Aorta (tissue), 5 donors: ENCODE measurements at regions not wholly inside any gene's neighbourhood (a gene's known extent, or its start where the extent isn't known, plus 50 kb on each side); places are given as distances from the start of the nearest gene placed in this dataset.

Source experiments
- ATAC-seq: fragments of 200-7000 bp; cut with Tn5 transposase; one replicate; pipeline ENCODE4 v1.9.1; 2022; ENCODE audit warnings: moderate library complexity; ENCODE audit not compliant: low FRiP score
- DNase-seq, 2 donors: peaks; one replicate each; pipeline ENCODE4 v3.0.0-alpha.2; 2020
- H3K27ac ChIP-seq, 2 donors: one replicate each; pipeline ENCODE4 v1.5.1; 2013; ENCODE audit warnings: low read length in 2 of 2, mild to moderate bottlenecking in 2 of 2, moderate library complexity in 2 of 2, control low read depth in 1 of 2, inconsistent platforms in 1 of 2, low read depth in 1 of 2
- H3K27me3 ChIP-seq, 2 donors: one replicate each; pipeline ENCODE4 v1.6.1; 2013; ENCODE audit warnings: control low read depth in 1 of 2, low read length in 1 of 2, mild to moderate bottlenecking in 1 of 2, moderate library complexity in 1 of 2; ENCODE audit not compliant: insufficient read depth in 2 of 2, control insufficient read depth in 1 of 2
- H3K36me3 ChIP-seq, 2 donors: one replicate each; pipeline ENCODE4 v1.6.1; 2013; ENCODE audit warnings: control low read depth in 1 of 2, low read length in 1 of 2, mild to moderate bottlenecking in 1 of 2; ENCODE audit not compliant: insufficient read depth in 2 of 2, control insufficient read depth in 1 of 2
- H3K4me1 ChIP-seq, 2 donors: one replicate each; pipeline ENCODE4 v1.6.1; 2013; ENCODE audit warnings: low read length in 2 of 2, control low read depth in 1 of 2, mild to moderate bottlenecking in 1 of 2, moderate library complexity in 1 of 2; ENCODE audit not compliant: insufficient read depth in 2 of 2, control insufficient read depth in 1 of 2
- H3K4me3 ChIP-seq, 2 donors: one replicate each; pipeline ENCODE4 v1.5.1; 2013; ENCODE audit warnings: low read length in 2 of 2, control low read depth in 1 of 2, mild to moderate bottlenecking in 1 of 2
- H3K9me3 ChIP-seq: one replicate; pipeline ENCODE4 v1.6.1; 2013; ENCODE audit warnings: mild to moderate bottlenecking, low read length; ENCODE audit not compliant: control insufficient read depth
- WGBS, 2 donors: extraction: QIAGEN DNeasy Blood & Tissue Kit; methylation state at CpG; one replicate each; pipeline ENCODE4 v1.1.7; 2013; 5-methylcytosine and 5-hydroxymethylcytosine counted together
- intact Hi-C, 2 donors: fragments of 100-400 bp; cut with DNase I; formaldehyde crosslinking; loops; one replicate each; pipeline versions ENCODE4 v1.14.2 to v1.15.0; 2022
- donor health status: healthy with polysubstance abuse.
- donor health status: Bipolar disorder and iron deficiency.
- donor health status: DM: no; HTN: no; CAD: no.
- donor health status: DM: no; HTN: no; CAD: no.
- donor health status: DM: yes; HTN: yes; CAD: no.

GRCh38 chr10:10318856-10319255, 698.8 kb upstream of the CELF2 start:
- Histone ChIP-seq H3K27ac (no peak overlapping the region), H3K4me3 (no peak overlapping the region), H3K4me1 (peaks cover 0 to 3% of the 10 kb centered on the region in 2 donors), H3K36me3 (no peaks in the 10 kb centered on the region), H3K9me3 (no peaks in the 10 kb centered on the region), H3K27me3 (no peaks in the 10 kb centered on the region)
- no peak for ATAC-seq
- WGBS, 2 donors, result 0 to 9% methylated on average over 1 of the region's 1 CpG
- no peak for DNase-seq
- intact Hi-C loops, result no loop called here

GRCh38 chr10:10320956-10321355, 696.7 kb upstream of the CELF2 start:
- Histone ChIP-seq H3K27me3 (no peaks in the 10 kb centered on the region), H3K4me1 (peaks cover 0 to 3% of the 10 kb centered on the region in 2 donors), H3K9me3 (no peaks in the 10 kb centered on the region), H3K4me3 (no peak overlapping the region), H3K36me3 (no peaks in the 10 kb centered on the region), H3K27ac (no peak overlapping the region)
- ATAC-seq (no peak), DNase-seq (no peak)
- intact Hi-C loops, result no loop called here
- 20 to 30% methylated on average over 3 of the region's 3 CpGs for WGBS, 2 donors

GRCh38 chr10:10326116-10326515, 691.6 kb upstream of the CELF2 start:
- no peaks in the 10 kb centered on the region for H3K36me3 ChIP-seq
- H3K27ac ChIP-seq, result no peak overlapping the region
- no peak for DNase-seq
- no peak overlapping the region for H3K4me3 ChIP-seq
- no peak for ATAC-seq
- no peaks in the 10 kb centered on the region for H3K4me1 ChIP-seq
- WGBS, 2 donors, result 91 to 92% methylated on average over 4 of the region's 4 CpGs
- no peaks in the 10 kb centered on the region for H3K27me3 ChIP-seq
- no peaks in the 10 kb centered on the region for H3K9me3 ChIP-seq
- intact Hi-C loops, result no loop called here

- Histone ChIP-seq H3K36me3 (no peaks in the 10 kb centered on the region), H3K27ac (no peak overlapping the region), H3K9me3 (no peaks in the 10 kb centered on the region), H3K27me3 (no peaks in the 10 kb centered on the region), H3K4me3 (no peak overlapping the region), H3K4me1 (no peaks in the 10 kb centered on the region)
- DNase-seq (no peak), ATAC-seq (no peak)
- 95 to 97% methylated on average over 4 of the region's 4 CpGs for WGBS, 2 donors
- intact Hi-C loops, result no loop called here
These were observed 689.7 kb upstream of the CELF2 start for GRCh38 chr10:10327934-10328333.

- H3K36me3 ChIP-seq, result no peaks in the 10 kb centered on the region
- intact Hi-C loops, result no loop called here
- H3K4me1 ChIP-seq, result no peaks in the 10 kb centered on the region
- no peak for ATAC-seq
- no peak for DNase-seq
- H3K27me3 ChIP-seq, result no peaks in the 10 kb centered on the region
- no peak overlapping the region for H3K4me3 ChIP-seq
- H3K27ac ChIP-seq, result no peak overlapping the region
- H3K9me3 ChIP-seq, result no peaks in the 10 kb centered on the region
- 62 to 65% methylated on average over 5 of the region's 5 CpGs for WGBS, 2 donors
These were observed 687.3 kb upstream of the CELF2 start for GRCh38 chr10:10330418-10330817.

GRCh38 chr10:10332786-10333185, 684.9 kb upstream of the CELF2 start:
- Histone ChIP-seq H3K4me3 (no peak overlapping the region), H3K36me3 (no peaks in the 10 kb centered on the region), H3K27ac (no peak overlapping the region), H3K9me3 (no peaks in the 10 kb centered on the region), H3K4me1 (no peaks in the 10 kb centered on the region), H3K27me3 (no peaks in the 10 kb centered on the region)
- DNase-seq (no peak), ATAC-seq (no peak)
- WGBS, 2 donors, result 36 to 48% methylated on average over 2 of the region's 2 CpGs
- intact Hi-C loops, result no loop called here

- Histone ChIP-seq H3K9me3 (no peaks in the 10 kb centered on the region), H3K27me3 (no peaks in the 10 kb centered on the region), H3K4me1 (no peaks in the 10 kb centered on the region), H3K27ac (no peak overlapping the region), H3K36me3 (no peaks in the 10 kb centered on the region), H3K4me3 (no peak overlapping the region)
- DNase-seq, result no peak
- 90 to 91% methylated on average over 4 of the region's 4 CpGs for WGBS, 2 donors
- intact Hi-C loops, result no loop called here
- no peak for ATAC-seq
These were observed 684.0 kb upstream of the CELF2 start for GRCh38 chr10:10333622-10334021.

GRCh38 chr10:10338339-10338738, 679.3 kb upstream of the CELF2 start:
- Histone ChIP-seq H3K4me3 (no peak overlapping the region), H3K27ac (no peak overlapping the region), H3K9me3 (no peaks in the 10 kb centered on the region), H3K27me3 (no peaks in the 10 kb centered on the region), H3K4me1 (no peaks in the 10 kb centered on the region), H3K36me3 (no peaks in the 10 kb centered on the region)
- 83 to 89% methylated on average over 5 of the region's 5 CpGs for WGBS, 2 donors
- intact Hi-C loops, result no loop called here
- DNase-seq (no peak), ATAC-seq (no peak)

- DNase-seq (no peak), ATAC-seq (no peak)
- Histone ChIP-seq H3K9me3 (no peaks in the 10 kb centered on the region), H3K27ac (no peak overlapping the region), H3K27me3 (no peaks in the 10 kb centered on the region), H3K4me1 (no peaks in the 10 kb centered on the region), H3K36me3 (no peaks in the 10 kb centered on the region), H3K4me3 (no peak overlapping the region)
- intact Hi-C loops, result no loop called here
- WGBS, 2 donors, result 42 to 48% methylated on average over 8 of the region's 8 CpGs
These were observed 671.1 kb upstream of the CELF2 start for GRCh38 chr10:10346390-10347150.
